ENCODE measurements at regions not wholly inside any gene's neighbourhood (a gene's known extent, or its start where the extent isn't known, plus 50 kb on each side); places are given as distances from the start of the nearest gene placed in this dataset.
"Not testable (repeated sequence)": the region's sequence is repeated elsewhere in the genome, so short reads cannot be mapped to it uniquely, and the experiment has no call there.

DNA sequence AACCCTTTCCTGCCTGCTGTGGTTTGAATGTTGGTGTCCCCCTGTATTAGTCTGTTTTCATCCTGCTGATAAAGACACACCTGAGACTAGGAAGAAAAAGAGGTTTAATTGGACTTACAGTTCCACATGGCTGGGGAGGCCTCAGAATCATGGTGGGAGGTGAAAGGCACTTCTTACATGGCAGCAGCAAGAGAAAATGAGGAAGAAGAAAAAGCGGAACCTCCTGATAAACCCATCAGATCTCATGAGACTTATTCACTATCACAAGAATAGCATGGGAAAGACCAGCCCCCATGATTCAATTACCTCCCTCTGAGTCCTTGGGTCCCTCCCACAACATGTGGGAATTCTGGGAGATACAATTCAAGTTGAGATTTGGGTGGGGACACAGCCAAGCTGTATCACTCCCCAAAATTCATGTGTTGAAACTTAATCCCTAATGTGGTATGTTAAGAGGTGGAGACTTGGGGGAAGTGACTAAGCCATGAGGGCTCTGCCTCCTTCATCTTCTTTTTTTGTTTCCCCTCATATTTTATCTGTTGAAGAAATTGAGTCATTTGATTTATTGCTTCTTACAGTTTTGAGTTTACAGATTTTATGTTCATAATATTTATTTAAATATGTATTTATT, 64.9 kb upstream of the SYNCRIP start:
- DNase-seq = not testable (repeated sequence)

- no peak for DNase-seq
Observed at GRCh38 chr6:85706272-85706671, 63.6 kb upstream of the SYNCRIP start.

GRCh38 chr6:85705220-85705619, 62.5 kb upstream of the SYNCRIP start:
- DNase-seq = no peak

DNA sequence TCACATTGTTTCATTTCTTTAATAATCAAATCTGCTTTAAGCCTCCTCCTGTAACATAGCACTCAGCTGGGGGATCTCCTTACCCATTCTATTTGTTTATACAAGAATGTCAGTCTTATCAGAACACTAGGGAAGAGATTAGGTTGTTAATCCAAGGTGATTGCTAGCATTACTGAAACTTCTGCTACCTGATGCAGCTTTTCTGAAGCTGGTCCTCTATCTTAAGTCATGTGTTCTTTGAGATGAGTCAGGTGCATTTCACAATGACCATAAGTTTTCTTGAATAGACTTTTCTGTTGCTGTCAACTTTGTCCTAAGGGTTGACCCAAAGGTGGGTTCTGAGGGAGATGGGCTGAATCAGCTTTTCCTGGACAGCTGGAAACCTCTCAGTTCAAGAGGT, 60.7 kb upstream of the SYNCRIP start:
- DNase-seq = no peak

All from cerebellar nuclear complex (tissue), 1 donor.